ENCODE measurements at regions not wholly inside any gene's neighbourhood (a gene's known extent, or its start where the extent isn't known, plus 50 kb on each side); places are given as distances from the start of the nearest gene placed in this dataset.

- TF ChIP-seq CTCF (IDR thresholded peaks at IDR 0.05; ENCODE audit: low read length) (no peak), EZH2 (optimal IDR thresholded peaks at IDR 0.05; ENCODE audit: low read depth, low read length) (no peak), EZH2phosphoT487 (IDR thresholded peaks at IDR 0.05; ENCODE audit: low read length) (no peak)
Measured at GRCh38 chr11:104394508-104394907, 230.6 kb upstream of the PDGFD start.
